ENCODE measurements at regions not wholly inside any gene's neighbourhood (a gene's known extent, or its start where the extent isn't known, plus 50 kb on each side); places are given as distances from the start of the nearest gene placed in this dataset.

- no peak for DNase-seq (ENCODE audit: low read depth in 3 of 3)
These were observed 107.1 kb upstream of the BACH2 start for GRCh38 chr6:90403489-90404381.

- no peak for DNase-seq (ENCODE audit: low read depth in 3 of 3)
These were observed 106.2 kb upstream of the BACH2 start for GRCh38 chr6:90402831-90403192.

GRCh38 chr6:90401933-90402830, 105.5 kb upstream of the BACH2 start:
- DNase-seq (ENCODE audit: low read depth in 3 of 3): no peak

- no peak for DNase-seq (ENCODE audit: low read depth in 3 of 3)
These were observed 103.3 kb upstream of the BACH2 start for GRCh38 chr6:90399970-90400369.

GRCh38 chr6:90397929-90398674, 101.5 kb upstream of the BACH2 start:
- DNase-seq (ENCODE audit: low read depth in 3 of 3): peak in 2 of 3 experiments; percentile 75 to 81

- DNase-seq (ENCODE audit: low read depth in 3 of 3): no peak
These were observed 100.4 kb upstream of the BACH2 start for GRCh38 chr6:90397047-90397446.

- peak in 2 of 3 experiments; percentile 53 to 59 for DNase-seq (ENCODE audit: low read depth in 3 of 3)
These were observed 96.7 kb upstream of the BACH2 start for GRCh38 chr6:90393232-90393884.

GRCh38 chr6:90390379-90390778, 93.7 kb upstream of the BACH2 start:
- DNase-seq (ENCODE audit: low read depth in 3 of 3): no peak

GRCh38 chr6:90388395-90388794, 91.8 kb upstream of the BACH2 start:
- DNase-seq (ENCODE audit: low read depth in 3 of 3): no peak

- no peak for DNase-seq (ENCODE audit: low read depth in 3 of 3)
These were observed 91.2 kb upstream of the BACH2 start for GRCh38 chr6:90387826-90388225.

- DNase-seq (ENCODE audit: low read depth in 3 of 3): no peak
These were observed 90.7 kb upstream of the BACH2 start for GRCh38 chr6:90387383-90387775.

- DNase-seq (ENCODE audit: low read depth in 3 of 3): no peak
These were observed 90.0 kb upstream of the BACH2 start for GRCh38 chr6:90386399-90387382.

- no peak for DNase-seq (ENCODE audit: low read depth in 3 of 3)
These were observed 89.2 kb upstream of the BACH2 start for GRCh38 chr6:90385759-90386313.

GRCh38 chr6:90384720-90385119, 88.1 kb upstream of the BACH2 start:
- no peak for DNase-seq (ENCODE audit: low read depth in 3 of 3)

- no peak for DNase-seq (ENCODE audit: low read depth in 3 of 3)
These were observed 86.7 kb upstream of the BACH2 start for GRCh38 chr6:90383196-90383822.

- DNase-seq (ENCODE audit: low read depth in 3 of 3): no peak
These were observed 86.1 kb upstream of the BACH2 start for GRCh38 chr6:90382760-90383159.

GRCh38 chr6:90375681-90376439, 79.2 kb upstream of the BACH2 start:
- no peak for DNase-seq (ENCODE audit: low read depth in 3 of 3)

- DNase-seq (ENCODE audit: low read depth in 3 of 3): no peak
These were observed 77.6 kb upstream of the BACH2 start for GRCh38 chr6:90374201-90374600.

- no peak for DNase-seq (ENCODE audit: low read depth in 3 of 3)
These were observed 76.2 kb upstream of the BACH2 start for GRCh38 chr6:90372885-90373284.

Data from stimulated activated CD4-positive, alpha-beta T cell treated with anti-CD3 and anti-CD28 coated beads, TNF-alpha, amount 100 ng/mL, for 4 hours (primary cell).